Neural progenitor cell (in vitro differentiated cells): ENCODE measurements at regions not wholly inside any gene's neighbourhood (a gene's known extent, or its start where the extent isn't known, plus 50 kb on each side); places are given as distances from the start of the nearest gene placed in this dataset.

Experiments used
- EZH2 ChIP-seq: fragments of 200-600 bp; sonication (generic); IDR thresholded peaks from 2 replicates; pipeline ENCODE4 v1.6.1; 2017; ENCODE audit warnings: antibody characterized with exemption, mild to moderate bottlenecking, moderate library complexity
- TF ChIP-seq, protein P1 (sequence below): fragments of 200-600 bp; sonication (generic); IDR thresholded peaks from 2 replicates; pipeline ENCODE4 v1.5.1; 2017; ENCODE audit warnings: antibody characterized with exemption, mild to moderate bottlenecking

DNA sequence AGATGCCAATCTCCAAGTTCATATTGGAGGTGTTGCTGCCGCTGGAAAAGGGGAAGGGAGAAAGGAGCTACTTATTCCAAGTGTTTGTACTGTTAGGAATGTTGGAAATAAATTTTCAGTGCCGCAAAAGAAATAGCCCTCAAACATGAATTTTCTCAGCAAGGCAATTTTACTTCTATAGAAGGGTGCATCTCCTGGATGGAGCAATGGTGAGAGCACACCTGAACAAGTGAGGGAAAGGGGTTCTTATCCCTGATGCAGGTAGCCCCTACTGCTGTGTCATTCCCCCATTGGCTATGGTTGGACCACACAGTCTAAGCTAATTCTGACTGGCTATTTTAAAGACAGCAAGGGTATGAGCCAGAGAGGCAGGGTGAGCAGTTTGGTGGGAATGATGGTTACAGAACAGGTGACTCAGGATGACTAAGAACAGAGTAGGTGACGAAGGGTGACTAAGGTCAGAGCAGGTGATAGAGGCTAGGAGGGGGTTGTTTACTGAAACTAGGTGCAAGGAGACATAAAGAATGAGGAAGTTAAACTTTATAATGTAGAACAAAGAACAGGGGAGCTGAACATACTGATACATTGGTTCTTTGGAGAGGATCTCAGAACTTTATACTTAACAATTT is 503.5 kb downstream of the EDEM1 start:
- TF ChIP-seq, protein P1, sequence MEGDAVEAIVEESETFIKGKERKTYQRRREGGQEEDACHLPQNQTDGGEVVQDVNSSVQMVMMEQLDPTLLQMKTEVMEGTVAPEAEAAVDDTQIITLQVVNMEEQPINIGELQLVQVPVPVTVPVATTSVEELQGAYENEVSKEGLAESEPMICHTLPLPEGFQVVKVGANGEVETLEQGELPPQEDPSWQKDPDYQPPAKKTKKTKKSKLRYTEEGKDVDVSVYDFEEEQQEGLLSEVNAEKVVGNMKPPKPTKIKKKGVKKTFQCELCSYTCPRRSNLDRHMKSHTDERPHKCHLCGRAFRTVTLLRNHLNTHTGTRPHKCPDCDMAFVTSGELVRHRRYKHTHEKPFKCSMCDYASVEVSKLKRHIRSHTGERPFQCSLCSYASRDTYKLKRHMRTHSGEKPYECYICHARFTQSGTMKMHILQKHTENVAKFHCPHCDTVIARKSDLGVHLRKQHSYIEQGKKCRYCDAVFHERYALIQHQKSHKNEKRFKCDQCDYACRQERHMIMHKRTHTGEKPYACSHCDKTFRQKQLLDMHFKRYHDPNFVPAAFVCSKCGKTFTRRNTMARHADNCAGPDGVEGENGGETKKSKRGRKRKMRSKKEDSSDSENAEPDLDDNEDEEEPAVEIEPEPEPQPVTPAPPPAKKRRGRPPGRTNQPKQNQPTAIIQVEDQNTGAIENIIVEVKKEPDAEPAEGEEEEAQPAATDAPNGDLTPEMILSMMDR = no peak
- no peak for TF ChIP-seq EZH2
